Stimulated activated CD4-positive, alpha-beta T cell treated with anti-CD3 and anti-CD28 coated beads, Interleukin-2, amount 100 ng/mL, for 24 hours (primary cell): ENCODE measurements at regions not wholly inside any gene's neighbourhood (a gene's known extent, or its start where the extent isn't known, plus 50 kb on each side); places are given as distances from the start of the nearest gene placed in this dataset.
"Not testable (repeated sequence)": the region's sequence is repeated elsewhere in the genome, so short reads cannot be mapped to it uniquely, and the experiment has no call there.

Experiments
- DNase-seq, 2 donors: peaks; one replicate each; pipeline ENCODE4 v3.0.0-alpha.2; 2020

GRCh38 chr5:26192486-26192885 lies 845.9 kb downstream of the CDH9 start:
- DNase-seq: no peak

DNA sequence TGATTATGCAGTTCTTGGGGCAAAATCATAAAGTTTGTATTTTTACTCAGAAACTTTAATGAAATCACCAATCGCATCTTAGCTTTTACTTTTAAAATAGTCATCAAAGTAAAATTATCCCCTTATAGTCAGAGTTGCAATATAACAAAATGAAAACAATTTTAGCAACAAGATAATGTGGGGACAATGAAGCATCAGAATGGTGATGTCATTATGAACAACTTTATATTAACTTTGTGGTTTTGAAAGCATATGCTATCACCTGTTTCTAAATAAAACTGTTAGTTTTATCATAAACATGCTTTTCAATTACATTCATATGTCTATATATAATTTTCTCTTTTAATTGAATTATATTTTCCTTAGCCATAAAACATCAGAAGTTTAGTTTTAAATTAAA lies 856.8 kb downstream of the CDH9 start:
- DNase-seq: no peak

- no peak for DNase-seq
Observed at GRCh38 chr5:26148569-26149107, 889.7 kb downstream of the CDH9 start.

GRCh38 chr5:26143259-26143658 lies 895.1 kb downstream of the CDH9 start:
- DNase-seq: no peak

DNA sequence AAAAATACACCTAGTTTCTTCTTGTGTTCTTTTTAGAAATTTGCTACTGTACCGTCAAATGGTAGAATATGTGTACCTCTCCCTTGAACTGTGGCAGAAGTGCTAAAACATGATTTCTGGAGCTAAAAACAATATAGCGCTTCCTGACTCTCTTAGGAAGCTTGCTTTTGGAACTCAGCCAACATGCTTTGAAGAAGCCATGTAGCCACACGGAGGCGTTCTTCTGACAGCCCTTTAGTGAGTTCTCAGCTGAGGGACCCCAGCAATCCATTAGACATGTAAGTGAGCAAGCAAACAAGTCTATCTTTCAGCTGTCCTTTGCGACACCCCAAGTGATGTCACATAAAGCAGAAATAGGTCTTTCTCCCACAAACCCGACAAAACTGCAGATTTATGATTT lies 917.0 kb downstream of the CDH9 start:
- no peak for DNase-seq

DNA sequence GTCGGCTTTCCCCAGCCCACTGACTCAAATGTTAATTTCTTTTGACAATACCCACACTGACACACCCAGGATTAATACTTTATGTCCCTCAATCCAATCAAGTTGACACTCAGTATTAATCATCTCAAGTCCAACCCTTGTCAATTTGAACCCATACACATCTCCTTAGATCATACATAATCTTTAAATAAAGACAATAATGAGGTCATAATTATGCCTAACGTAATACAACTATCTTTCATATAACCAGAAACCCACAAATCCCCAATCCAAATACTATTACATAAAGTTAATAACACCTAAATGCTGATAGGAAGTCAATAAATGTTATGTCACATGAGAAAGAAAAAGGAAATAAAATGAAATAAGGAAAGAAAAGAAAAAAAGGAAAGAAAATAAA lies 934.2 kb downstream of the CDH9 start:
- DNase-seq: no peak

- no peak for DNase-seq
Observed at GRCh38 chr5:26060212-26060611, 978.2 kb downstream of the CDH9 start.

- DNase-seq: no peak
Observed at GRCh38 chr5:26054594-26054993, 983.8 kb downstream of the CDH9 start.

DNA sequence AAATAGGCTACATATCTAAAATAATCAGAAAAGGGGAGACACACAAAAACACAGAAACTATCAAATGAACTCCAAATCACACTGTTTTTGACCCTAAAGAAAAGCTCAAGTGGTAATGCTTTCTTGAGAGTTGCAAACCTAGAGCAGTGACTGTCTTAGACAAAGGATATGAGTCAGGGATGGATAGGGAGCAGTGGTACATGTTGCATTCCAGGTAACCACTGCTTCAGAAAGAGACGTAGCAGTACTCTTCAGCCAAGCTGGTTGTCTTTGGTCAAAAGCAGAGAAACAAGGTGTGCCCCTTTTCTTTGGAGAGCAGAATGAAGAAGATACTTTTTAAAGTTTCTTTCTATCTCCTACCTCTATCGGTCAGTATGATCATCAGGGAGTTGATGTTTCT lies 1003.6 kb downstream of the CDH9 start:
- no peak for DNase-seq

GRCh38 chr5:26031481-26031880 lies 1006.9 kb downstream of the CDH9 start:
- no peak for DNase-seq

DNA sequence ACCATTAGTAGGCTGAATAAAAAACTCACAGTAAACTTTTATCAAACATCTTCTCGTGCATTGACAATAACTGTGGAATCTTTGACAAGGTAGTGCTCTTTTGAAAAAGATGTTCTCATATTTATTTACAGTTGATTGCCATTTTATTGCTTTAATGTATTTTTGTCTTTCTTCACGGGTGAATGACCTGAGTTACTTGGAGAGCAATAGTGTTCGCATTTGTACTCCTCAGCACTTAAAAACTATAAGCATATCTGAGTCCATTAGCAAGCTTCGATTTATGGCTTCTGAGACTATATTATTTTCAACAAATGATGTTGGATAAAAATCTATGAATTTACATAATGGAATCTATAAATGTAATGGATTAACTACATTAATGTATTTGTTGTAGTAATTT lies 1012.3 kb downstream of the CDH9 start:
- DNase-seq: no peak

DNA sequence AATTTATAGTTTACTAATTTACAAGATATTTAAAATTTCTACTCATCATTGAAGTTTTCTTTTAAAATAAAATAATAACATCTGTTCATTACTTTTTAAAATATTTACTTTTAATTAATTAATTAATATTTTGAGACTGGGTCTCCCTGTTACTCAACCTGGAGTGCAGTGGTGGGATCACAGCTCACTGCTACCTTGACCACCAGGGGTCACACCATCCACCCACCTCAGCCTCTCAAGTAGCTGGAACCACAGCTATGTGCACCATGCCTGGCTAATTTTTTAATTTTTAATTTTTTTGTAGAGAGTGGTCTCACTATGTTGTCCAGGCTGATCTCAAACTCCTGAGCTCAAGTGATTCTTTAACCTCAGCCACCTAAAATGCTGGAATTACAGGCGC lies 1013.6 kb downstream of the CDH9 start:
- DNase-seq: peak in 1 of 2 donors; percentile 1

DNA sequence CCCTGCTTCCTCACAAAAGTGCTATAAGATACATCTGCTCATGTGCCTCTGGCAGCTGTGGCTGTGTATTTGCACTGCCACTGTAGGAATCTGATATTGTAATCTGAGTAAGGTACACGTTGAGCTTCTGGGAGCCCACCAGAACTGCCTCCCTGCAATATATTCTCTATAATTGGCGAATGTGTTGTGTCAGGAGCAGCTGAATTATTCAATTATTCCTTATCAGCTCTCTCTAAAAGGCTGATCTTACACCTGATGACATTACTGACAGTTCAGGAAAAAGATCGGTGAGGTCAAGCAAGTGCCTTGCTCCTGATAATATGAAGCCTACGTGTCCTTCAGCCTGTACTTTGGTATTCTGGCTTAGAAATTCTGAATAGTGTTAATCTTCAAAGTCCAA lies 1015.0 kb downstream of the CDH9 start:
- DNase-seq: no peak

GRCh38 chr5:26014206-26014605 lies 1024.2 kb downstream of the CDH9 start:
- no peak for DNase-seq

DNA sequence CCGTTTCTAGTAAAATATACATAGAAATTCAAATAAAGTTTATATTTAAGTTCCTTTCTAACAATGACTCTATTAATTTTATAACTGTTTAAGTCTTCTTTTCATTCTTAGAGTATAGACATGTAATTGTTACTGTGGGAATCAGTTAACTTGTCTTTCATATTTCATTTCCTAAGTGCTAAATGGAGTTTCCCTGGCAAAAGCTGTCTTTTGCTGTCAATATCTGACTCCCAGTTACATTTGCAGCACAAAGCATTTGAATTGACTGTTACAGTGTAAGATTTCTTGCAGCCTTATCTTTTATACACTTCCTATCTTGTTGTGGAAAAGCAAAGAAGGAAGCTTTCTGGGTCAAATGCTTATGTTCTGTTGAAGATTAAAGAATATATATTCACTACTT lies 1026.3 kb downstream of the CDH9 start:
- no peak for DNase-seq

DNA sequence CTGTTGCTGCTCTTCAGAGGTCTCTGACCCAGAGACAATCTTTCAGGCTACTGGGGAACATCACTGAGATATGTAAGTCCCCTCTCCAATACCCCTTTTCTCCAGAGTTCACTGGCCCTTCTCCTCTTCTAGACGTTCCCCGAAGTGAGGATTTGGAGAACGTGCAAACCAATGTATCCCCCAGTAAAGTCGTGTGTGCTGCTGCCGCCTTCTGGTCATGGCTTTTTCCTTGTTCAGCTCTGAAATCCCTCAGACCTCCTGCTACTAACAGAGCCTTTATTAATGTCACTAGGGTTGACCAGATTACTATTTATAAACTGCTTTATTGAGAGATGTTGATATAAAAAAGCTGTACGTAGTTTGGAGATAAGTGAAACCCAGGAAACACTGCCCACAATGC lies 1028.6 kb downstream of the CDH9 start:
- no peak for DNase-seq

DNA sequence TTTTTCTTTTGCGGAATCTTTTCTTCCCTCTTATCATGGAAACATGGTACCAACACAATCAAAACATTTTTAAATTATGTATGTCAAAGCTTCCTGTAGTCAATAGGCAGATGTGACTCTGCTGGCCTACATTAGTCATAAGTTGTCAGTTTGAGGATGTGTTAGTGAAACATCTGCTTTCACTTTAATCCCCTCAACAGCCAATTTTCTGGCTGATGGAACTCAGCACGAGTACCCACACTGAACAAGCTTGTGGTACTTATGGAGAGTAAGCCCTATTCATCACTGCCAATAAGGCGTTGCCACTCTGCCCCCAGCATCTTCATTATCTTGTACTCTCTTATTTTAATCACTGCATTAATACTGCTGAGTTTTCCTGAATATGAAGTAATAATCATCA lies 1034.4 kb downstream of the CDH9 start:
- DNase-seq: no peak

DNA sequence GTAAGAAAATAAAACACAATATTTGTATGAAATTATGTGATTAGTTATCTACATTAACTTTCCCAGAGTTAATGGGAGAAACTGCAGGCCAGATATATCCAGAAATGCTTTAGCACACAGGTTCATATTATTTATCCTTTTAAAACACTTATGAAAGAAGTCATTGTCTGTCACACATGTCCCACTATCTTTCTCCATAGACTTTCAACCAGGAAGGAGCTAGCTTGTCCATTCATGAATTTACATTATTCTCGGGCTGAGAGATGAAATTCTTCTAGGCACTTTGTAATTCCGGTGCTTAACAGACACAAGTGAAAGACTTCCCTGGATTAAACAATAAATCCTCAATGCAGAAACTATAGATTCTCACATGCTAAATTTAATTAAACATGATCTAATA lies 1043.2 kb downstream of the CDH9 start:
- no peak for DNase-seq

DNA sequence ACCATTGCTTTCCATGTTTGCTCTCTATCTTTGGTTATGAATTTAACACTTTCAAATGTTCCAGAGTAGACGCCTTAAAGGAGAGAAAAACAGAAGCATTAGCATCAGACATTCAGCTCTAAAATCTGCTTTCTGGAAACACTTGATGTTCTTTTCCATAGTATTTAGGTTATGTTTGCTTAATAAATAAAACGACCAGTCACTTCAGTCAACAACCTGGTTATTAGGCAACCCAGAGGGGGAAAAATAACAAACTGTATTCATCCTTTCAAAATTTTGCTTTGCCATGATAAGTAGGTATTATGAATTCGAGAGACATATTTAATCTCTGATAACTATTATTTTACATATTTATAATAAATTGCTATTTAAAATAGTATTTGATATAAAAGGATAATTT lies 1044.7 kb downstream of the CDH9 start:
- no peak for DNase-seq

- DNase-seq: no peak
Observed at GRCh38 chr5:25991639-25992038, 1046.7 kb downstream of the CDH9 start.

DNA sequence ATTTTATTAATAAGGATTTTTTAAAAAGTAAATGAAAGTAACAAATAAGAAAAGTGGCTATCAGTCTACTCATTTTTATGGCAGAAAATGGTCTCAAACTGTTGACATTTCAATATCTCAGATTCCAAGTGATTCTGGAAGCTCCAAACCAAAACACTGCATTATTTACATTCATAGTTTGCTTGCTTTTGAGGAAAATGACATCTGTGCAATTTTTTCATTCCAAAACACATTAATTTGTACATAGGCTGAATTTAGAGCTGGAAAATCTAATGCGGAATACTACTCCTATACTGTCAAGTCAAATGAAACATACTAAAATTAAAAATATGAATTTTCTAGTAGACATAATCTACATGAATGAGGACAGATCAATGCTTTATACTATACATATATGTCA lies 1047.6 kb downstream of the CDH9 start:
- no peak for DNase-seq

GRCh38 chr5:25979086-25979485 lies 1059.3 kb downstream of the CDH9 start:
- DNase-seq: no peak

- DNase-seq: no peak
Observed at GRCh38 chr5:25975885-25976284, 1062.5 kb downstream of the CDH9 start.

GRCh38 chr5:25974451-25974850 lies 1063.9 kb downstream of the CDH9 start:
- no peak for DNase-seq

DNA sequence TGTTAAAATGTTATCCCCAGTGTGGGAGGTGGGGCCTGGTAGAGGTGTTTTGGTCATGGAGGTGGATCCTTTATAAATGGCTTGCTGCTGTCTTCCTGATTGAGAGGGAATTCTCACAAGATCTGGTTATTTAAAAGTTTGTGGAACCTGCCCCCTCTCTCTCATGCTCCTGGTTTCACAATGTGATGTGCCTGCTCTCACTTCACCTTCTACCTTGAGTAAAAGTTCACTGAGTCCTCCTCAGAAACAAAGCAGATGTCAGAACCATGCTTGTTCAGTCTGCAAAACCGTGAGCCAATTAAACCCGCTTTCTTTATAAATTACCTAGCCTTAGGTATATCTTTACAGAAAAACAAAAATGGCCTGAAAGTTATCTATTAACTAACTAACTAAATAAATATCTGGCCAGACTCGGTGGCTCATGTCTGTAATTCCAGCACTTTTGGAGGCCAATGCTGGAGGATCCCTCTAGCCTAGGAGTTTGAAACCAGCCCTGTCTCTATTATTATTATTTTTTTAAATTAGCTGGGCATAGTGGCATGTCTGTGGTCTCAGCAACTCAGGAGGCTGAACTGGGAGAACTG lies 1067.4 kb downstream of the CDH9 start:
- DNase-seq: no peak

DNA sequence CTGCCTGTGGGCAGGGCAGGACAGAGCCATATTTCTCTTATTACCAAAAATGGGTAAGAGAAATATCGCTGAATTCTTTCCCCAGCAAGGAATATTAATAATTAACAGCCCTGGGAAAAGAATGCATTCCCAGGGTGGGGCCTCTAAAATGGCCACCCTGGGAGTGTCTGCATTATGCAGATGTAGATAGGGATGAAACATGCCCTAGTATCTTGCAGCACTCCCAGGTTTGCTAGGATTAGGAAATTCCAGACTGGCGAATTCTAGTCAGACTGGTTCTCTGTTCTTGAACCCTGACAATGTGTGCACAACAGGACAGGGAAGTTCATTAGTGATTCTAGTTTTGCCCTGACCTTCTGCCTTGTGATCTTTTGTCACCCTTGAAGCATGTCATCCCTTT lies 1069.3 kb downstream of the CDH9 start:
- not testable (repeated sequence) for DNase-seq
